AG04450 (cell line): ENCODE measurements at regions not wholly inside any gene's neighbourhood (a gene's known extent, or its start where the extent isn't known, plus 50 kb on each side); places are given as distances from the start of the nearest gene placed in this dataset.

Experiments used
- CTCF ChIA-PET: fragments of 300-600, 350-600 bp; formaldehyde crosslinking; extraction: SDS; loops from one replicate; lab custom pipeline; 2022; ENCODE audit warnings: antibody characterized with exemption, inconsistent platforms; lab: Charles Lee
- POLR2A ChIA-PET: fragments of 350-600 bp; formaldehyde crosslinking; extraction: SDS; loops from one replicate; lab custom pipeline; 2021; ENCODE audit warnings: antibody characterized with exemption, inconsistent platforms; lab: Yijun Ruan, JAX
- DNase-seq: peaks from one replicate; pipeline ENCODE4 v3.0.0-alpha.2; 2011; ENCODE audit warnings: low read depth, low spot score
- H3K27ac ChIP-seq: one replicate; pipeline ENCODE4 v1.5.1; 2012; ENCODE audit warnings: low read depth, low read length, control low read depth
- H3K27me3 ChIP-seq: one replicate; pipeline ENCODE4 v1.6.0; 2012; ENCODE audit warnings: low read length; ENCODE audit not compliant: control insufficient read depth, insufficient read depth
- H3K4me3 ChIP-seq: 2 replicates; pipeline ENCODE4 v1.5.1; 2011; ENCODE audit warnings: mild to moderate bottlenecking, low read depth, low read length, control low read depth
- H3K9me3 ChIP-seq: 2 replicates; pipeline ENCODE4 v1.5.1; 2012; ENCODE audit warnings: low read length; ENCODE audit not compliant: control insufficient read depth, insufficient read depth
- CTCF ChIP-seq: IDR thresholded peaks from 2 replicates; pipeline ENCODE4 v1.5.1; 2011; ENCODE audit warnings: low read depth, low read length, control low read depth, inconsistent platforms

GRCh38 chrX:720825-721224, 90.2 kb downstream of the SHOX start:
- no peak overlapping the region for H3K4me3 ChIP-seq
- peaks cover 46% of the 10 kb centered on the region for H3K9me3 ChIP-seq
- TF ChIP-seq CTCF: no peak
- no peak for DNase-seq
- CTCF ChIA-PET: no interaction called here
- H3K27ac ChIP-seq: no peak overlapping the region
- no peaks in the 10 kb centered on the region for H3K27me3 ChIP-seq
- POLR2A ChIA-PET: no interaction called here

GRCh38 chrX:720250-720649, 89.7 kb downstream of the SHOX start:
- peaks cover 46% of the 10 kb centered on the region for H3K9me3 ChIP-seq
- no peaks in the 10 kb centered on the region for H3K27me3 ChIP-seq
- no peak overlapping the region for H3K27ac ChIP-seq
- POLR2A ChIA-PET: no interaction called here
- no peak overlapping the region for H3K4me3 ChIP-seq
- no peak for TF ChIP-seq CTCF
- DNase-seq: no peak
- CTCF ChIA-PET: no interaction called here

GRCh38 chrX:716136-716535, 85.5 kb downstream of the SHOX start:
- CTCF ChIA-PET: no interaction called here
- H3K27ac ChIP-seq: no peak overlapping the region
- no peak overlapping the region for H3K4me3 ChIP-seq
- POLR2A ChIA-PET: no interaction called here
- no peak for TF ChIP-seq CTCF
- H3K27me3 ChIP-seq: no peaks in the 10 kb centered on the region
- peaks cover 40% of the 10 kb centered on the region for H3K9me3 ChIP-seq
- DNase-seq: no peak

- H3K9me3 ChIP-seq: peaks cover 40% of the 10 kb centered on the region
- ChIA-PET POLR2A (no interaction called here), CTCF (no interaction called here)
- no peak for DNase-seq
- no peak overlapping the region for H3K4me3 ChIP-seq
- H3K27me3 ChIP-seq: no peaks in the 10 kb centered on the region
- no peak for TF ChIP-seq CTCF
- H3K27ac ChIP-seq: no peak overlapping the region
Measured at GRCh38 chrX:714131-714530, 83.5 kb downstream of the SHOX start.
